ENCODE measurements at regions not wholly inside any gene's neighbourhood (a gene's known extent, or its start where the extent isn't known, plus 50 kb on each side); places are given as distances from the start of the nearest gene placed in this dataset.

DNA sequence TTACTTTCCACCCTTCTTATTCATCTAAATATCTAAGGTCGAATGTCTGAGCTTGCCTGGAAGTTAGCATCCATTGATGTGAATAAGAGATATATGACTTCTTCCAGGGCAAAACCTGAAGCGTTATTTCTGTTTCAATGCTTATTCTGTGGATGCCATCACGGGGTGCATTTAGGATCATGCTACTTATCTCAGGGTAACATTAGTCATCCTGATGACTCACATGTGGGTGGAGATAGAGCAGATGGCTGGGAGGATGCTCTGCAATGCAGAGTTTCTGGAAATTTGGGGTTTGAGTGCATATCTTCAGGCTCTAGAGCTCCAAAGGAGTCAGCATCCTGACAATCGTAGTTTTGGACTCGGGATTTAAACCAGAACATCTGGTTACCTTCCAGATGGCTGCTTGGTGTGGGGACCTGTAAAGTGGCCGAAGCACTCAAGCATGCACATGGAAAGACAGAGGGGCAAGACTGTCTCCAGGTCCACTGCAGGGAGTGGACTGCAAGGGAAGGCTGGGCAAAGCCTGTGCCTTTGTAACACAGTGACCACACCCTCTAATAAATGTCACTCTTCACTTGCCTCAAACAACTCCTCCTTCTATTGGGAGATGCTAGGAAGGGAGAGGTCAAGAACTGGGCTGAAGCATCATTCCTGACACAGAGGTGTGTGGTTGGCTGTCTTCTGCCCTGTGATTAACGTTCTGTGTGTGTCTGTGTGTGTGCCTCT, 175.2 kb upstream of the SALL1 start:
- TF ChIP-seq, protein P1, sequence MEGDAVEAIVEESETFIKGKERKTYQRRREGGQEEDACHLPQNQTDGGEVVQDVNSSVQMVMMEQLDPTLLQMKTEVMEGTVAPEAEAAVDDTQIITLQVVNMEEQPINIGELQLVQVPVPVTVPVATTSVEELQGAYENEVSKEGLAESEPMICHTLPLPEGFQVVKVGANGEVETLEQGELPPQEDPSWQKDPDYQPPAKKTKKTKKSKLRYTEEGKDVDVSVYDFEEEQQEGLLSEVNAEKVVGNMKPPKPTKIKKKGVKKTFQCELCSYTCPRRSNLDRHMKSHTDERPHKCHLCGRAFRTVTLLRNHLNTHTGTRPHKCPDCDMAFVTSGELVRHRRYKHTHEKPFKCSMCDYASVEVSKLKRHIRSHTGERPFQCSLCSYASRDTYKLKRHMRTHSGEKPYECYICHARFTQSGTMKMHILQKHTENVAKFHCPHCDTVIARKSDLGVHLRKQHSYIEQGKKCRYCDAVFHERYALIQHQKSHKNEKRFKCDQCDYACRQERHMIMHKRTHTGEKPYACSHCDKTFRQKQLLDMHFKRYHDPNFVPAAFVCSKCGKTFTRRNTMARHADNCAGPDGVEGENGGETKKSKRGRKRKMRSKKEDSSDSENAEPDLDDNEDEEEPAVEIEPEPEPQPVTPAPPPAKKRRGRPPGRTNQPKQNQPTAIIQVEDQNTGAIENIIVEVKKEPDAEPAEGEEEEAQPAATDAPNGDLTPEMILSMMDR (IDR thresholded peaks at IDR 0.05; ENCODE audit: extremely low read depth in 1 of 2, insufficient read depth in 1 of 2, low read depth in 1 of 2, low read length in 2 of 2): no peak
- TF ChIP-seq POLR2A (IDR thresholded peaks at IDR 0.05; ENCODE audit: low read depth, low read length) (no peak), EZH2 (IDR thresholded peaks at IDR 0.05; ENCODE audit: borderline replicate concordance, low read depth, low read length, severe bottlenecking) (no peak), POLR2AphosphoS5 (IDR thresholded peaks at IDR 0.05; ENCODE audit: insufficient read depth, low read depth, low read length) (no peak), JUN (IDR thresholded peaks at IDR 0.05; ENCODE audit: borderline replicate concordance, insufficient read depth, insufficient read length, low read depth) (no peak), MYC (IDR thresholded peaks at IDR 0.05; ENCODE audit: low read depth, low read length) (no peak)
- TF ChIP-seq, protein P2, sequence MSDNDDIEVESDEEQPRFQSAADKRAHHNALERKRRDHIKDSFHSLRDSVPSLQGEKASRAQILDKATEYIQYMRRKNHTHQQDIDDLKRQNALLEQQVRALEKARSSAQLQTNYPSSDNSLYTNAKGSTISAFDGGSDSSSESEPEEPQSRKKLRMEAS (IDR thresholded peaks at IDR 0.05; ENCODE audit: insufficient read depth, insufficient read length): no peak

Measured in endothelial cell of umbilical vein (primary cell).